OCI-LY7 (cell line): ENCODE measurements at regions not wholly inside any gene's neighbourhood (a gene's known extent, or its start where the extent isn't known, plus 50 kb on each side); places are given as distances from the start of the nearest gene placed in this dataset.

ENCODE experiments used
- BruUV-seq: library from RNA; stranded (reverse); fragments of 400-500 nt; replicated peaks from 2 replicates; lab custom pipeline; 2021; lab: Mats Ljungman, UMichigan
- CTCF ChIA-PET: fragments of 300-600 bp; sonication (Branson Sonifier 250); formaldehyde crosslinking; loops from one replicate; lab custom pipeline; 2022; ENCODE audit warnings: antibody characterized with exemption; ENCODE audit not compliant: unreplicated experiment; lab: Charles Lee
- POLR2A ChIA-PET: fragments of 300-600 bp; sonication (Branson Sonifier 250); formaldehyde crosslinking; loops from one replicate; lab custom pipeline; 2022; ENCODE audit warnings: antibody characterized with exemption; lab: Charles Lee
- DNase-seq: peaks from one replicate; pipeline ENCODE4 v3.0.0-alpha.2; 2015; ENCODE audit warnings: low spot score
- H2AFZ ChIP-seq: fragments of 200-600 bp; sonication (generic), shearing (Covaris generic); 2 replicates; pipeline ENCODE4 v1.6.1; 2014; ENCODE audit warnings: mild to moderate bottlenecking, antibody characterized with exemption, low read length, moderate library complexity
- H3K27ac ChIP-seq: fragments of 200-600 bp; sonication (generic); 2 replicates; pipeline ENCODE4 v1.5.1; 2014; ENCODE audit warnings: mixed run types, low read depth, mild to moderate bottlenecking, moderate library complexity, low read length, inconsistent platforms; ENCODE audit not compliant: poor library complexity, severe bottlenecking
- H3K36me3 ChIP-seq: fragments of 200-600 bp; sonication (generic); 2 replicates; pipeline ENCODE4 v1.6.1; 2014; ENCODE audit warnings: mild to moderate bottlenecking, antibody characterized with exemption, low read length, moderate library complexity, mixed read lengths; ENCODE audit not compliant: insufficient read depth
- H3K4me1 ChIP-seq: fragments of 200-600 bp; sonication (generic); 2 replicates; pipeline ENCODE4 v1.5.1; 2014; ENCODE audit warnings: mild to moderate bottlenecking, low read length; ENCODE audit not compliant: insufficient read depth, poor library complexity, severe bottlenecking
- H3K4me2 ChIP-seq: fragments of 200-600 bp; sonication (generic); 2 replicates; pipeline ENCODE4 v1.6.1; 2014; ENCODE audit warnings: mild to moderate bottlenecking, low read length
- H3K4me3 ChIP-seq: fragments of 200-600 bp; sonication (generic); 2 replicates; pipeline ENCODE4 v1.5.1; 2014; ENCODE audit warnings: mild to moderate bottlenecking, low read depth, low read length; ENCODE audit not compliant: poor library complexity, severe bottlenecking
- H3K79me2 ChIP-seq: fragments of 200-600 bp; sonication (generic); 2 replicates; pipeline ENCODE4 v1.6.1; 2016; ENCODE audit warnings: low read depth, mild to moderate bottlenecking, low read length, moderate library complexity, mixed read lengths; ENCODE audit not compliant: insufficient read depth
- H3K9me2 ChIP-seq: fragments of 200-600 bp; sonication (generic); 2 replicates; pipeline ENCODE4 v1.6.1; 2016; ENCODE audit warnings: mild to moderate bottlenecking, low read length, mixed read lengths; ENCODE audit not compliant: insufficient read depth
- H3K9me3 ChIP-seq: fragments of 200-600 bp; sonication (generic); 2 replicates; pipeline ENCODE4 v1.6.1; 2014; ENCODE audit warnings: mild to moderate bottlenecking, mixed run types, low read length, mixed read lengths
- H4K20me1 ChIP-seq: fragments of 200-600 bp; sonication (generic); 2 replicates; pipeline ENCODE4 v1.6.1; 2014; ENCODE audit warnings: mild to moderate bottlenecking, antibody characterized with exemption, low read length, moderate library complexity, mixed read lengths; ENCODE audit not compliant: insufficient read depth
- CTCF ChIP-seq: fragments of 200-600 bp; sonication (generic); conservative IDR thresholded peaks from 2 replicates; pipeline ENCODE4 v1.5.1; 2014; ENCODE audit warnings: mild to moderate bottlenecking, antibody characterized with exemption, low read length, moderate library complexity, mixed read lengths
- EZH2phosphoT487 ChIP-seq: fragments of 200-600 bp; sonication (generic); IDR thresholded peaks from 2 replicates; pipeline ENCODE4 v1.6.1; 2018; ENCODE audit warnings: low read depth, borderline replicate concordance, mild to moderate bottlenecking, mixed run types, antibody characterized with exemption, low read length, moderate library complexity, mixed read lengths
- intact Hi-C: fragments of 100-400 bp; cut with micrococcal nuclease; formaldehyde crosslinking; loops from one replicate; pipeline ENCODE4 v1.10.0; 2022; ENCODE audit not compliant: unreplicated experiment

- Histone ChIP-seq H4K20me1 (no peaks in the 10 kb centered on the region), H3K27ac (no peak overlapping the region), H3K4me3 (no peak overlapping the region), H3K4me1 (peaks cover 36% of the 10 kb centered on the region), H3K9me2 (no peaks in the 10 kb centered on the region), H3K4me2 (peak overlapping the region; percentile 34; the same call in 1 of the 2 replicates), H3K79me2 (no peaks in the 10 kb centered on the region), H2AFZ (no peak overlapping the region), H3K36me3 (no peaks in the 10 kb centered on the region), H3K9me3 (no peaks in the 10 kb centered on the region)
- POLR2A ChIA-PET = no interaction called here
- intact Hi-C loops = no loop called here
- DNase-seq = no peak
- no peak for TF ChIP-seq CTCF
- no peak for TF ChIP-seq EZH2phosphoT487
- CTCF ChIA-PET = no interaction called here
- BruUV-seq = no TSS peak
Observed at GRCh38 chrX:39773150-39773549, 324.6 kb downstream of the BCOR start.

DNA sequence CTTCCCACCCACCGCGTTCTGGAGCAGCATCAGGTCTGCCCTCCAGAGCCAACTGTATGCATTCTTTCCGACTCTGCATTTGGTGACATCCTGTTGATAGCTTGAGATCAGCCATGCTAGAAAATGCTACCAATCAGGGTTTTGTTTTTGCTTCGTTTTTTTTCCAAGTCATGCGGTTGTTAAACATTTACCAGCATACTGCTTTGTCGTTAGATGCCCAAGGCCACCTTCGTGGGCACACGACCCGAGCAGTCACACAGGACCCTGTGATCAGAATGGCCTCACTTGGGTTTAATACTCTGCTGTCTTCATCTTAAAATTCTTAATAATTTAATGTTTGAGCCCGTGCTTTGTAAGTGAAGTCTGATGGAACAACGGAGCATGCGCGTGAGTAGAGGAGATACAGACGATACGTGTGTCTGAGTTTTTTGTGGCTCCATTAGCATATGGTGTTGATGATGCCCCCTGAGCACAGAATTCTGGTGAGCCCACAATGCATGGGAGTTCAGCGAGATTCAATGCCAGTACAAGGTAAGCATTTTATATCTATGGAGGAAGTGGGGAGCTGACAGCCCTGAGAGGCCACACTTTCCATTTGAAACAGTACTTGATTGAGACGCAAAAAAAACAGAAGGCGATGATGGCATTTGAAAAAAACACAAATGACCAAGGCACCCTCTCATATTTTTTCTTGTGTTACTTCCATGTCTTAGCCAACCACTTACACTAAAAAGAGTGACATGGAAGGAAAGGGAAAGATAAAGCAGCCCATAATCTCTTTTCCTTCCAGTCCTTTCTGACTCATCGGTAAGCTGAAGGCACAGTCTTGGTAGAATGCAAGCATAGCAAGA, 323.6 kb downstream of the BCOR start:
- Histone ChIP-seq H3K4me3 (no peak overlapping the region), H4K20me1 (no peaks in the 10 kb centered on the region), H3K4me2 (peak overlapping the region; percentile 34; the same call in 1 of the 2 replicates), H3K79me2 (no peaks in the 10 kb centered on the region), H3K27ac (no peak overlapping the region), H3K36me3 (no peaks in the 10 kb centered on the region), H3K4me1 (peaks cover 34% of the 10 kb centered on the region), H3K9me3 (no peaks in the 10 kb centered on the region), H3K9me2 (no peaks in the 10 kb centered on the region), H2AFZ (no peak overlapping the region)
- intact Hi-C loops = no loop called here
- no peak for DNase-seq
- ChIA-PET POLR2A (no interaction called here), CTCF (no interaction called here)
- no peak for TF ChIP-seq CTCF
- no peak for TF ChIP-seq EZH2phosphoT487
- BruUV-seq = no TSS peak

- intact Hi-C loops = no loop called here
- peaks cover 33% of the 10 kb centered on the region for H3K4me1 ChIP-seq
- TF ChIP-seq CTCF (no peak), EZH2phosphoT487 (no peak)
- peak overlapping the region; percentile 19; the same call in 1 of the 2 replicates for H3K4me2 ChIP-seq
- no peak overlapping the region for H3K4me3 ChIP-seq
- H4K20me1 ChIP-seq = no peaks in the 10 kb centered on the region
- no peak for DNase-seq
- H3K27ac ChIP-seq = no peak overlapping the region
- H3K79me2 ChIP-seq = no peaks in the 10 kb centered on the region
- no peaks in the 10 kb centered on the region for H3K9me2 ChIP-seq
- BruUV-seq = no TSS peak
- POLR2A ChIA-PET = no interaction called here
- CTCF ChIA-PET = no interaction called here
- no peaks in the 10 kb centered on the region for H3K9me3 ChIP-seq
- no peaks in the 10 kb centered on the region for H3K36me3 ChIP-seq
- H2AFZ ChIP-seq = no peak overlapping the region
Observed at GRCh38 chrX:39774774-39775328, 322.9 kb downstream of the BCOR start.
